AG04450 (cell line): ENCODE measurements at regions not wholly inside any gene's neighbourhood (a gene's known extent, or its start where the extent isn't known, plus 50 kb on each side); places are given as distances from the start of the nearest gene placed in this dataset.
A peak's percentile ranks its signal among the peaks of the same experiment; 100 is the strongest.

Source experiments
- CTCF ChIA-PET: fragments of 300-600, 350-600 bp; formaldehyde crosslinking; extraction: SDS; loops from one replicate; lab custom pipeline; 2022; ENCODE audit warnings: antibody characterized with exemption, inconsistent platforms; lab: Charles Lee
- POLR2A ChIA-PET: fragments of 350-600 bp; formaldehyde crosslinking; extraction: SDS; loops from one replicate; lab custom pipeline; 2021; ENCODE audit warnings: antibody characterized with exemption, inconsistent platforms; lab: Yijun Ruan, JAX
- DNase-seq: peaks from one replicate; pipeline ENCODE4 v3.0.0-alpha.2; 2011; ENCODE audit warnings: low read depth, low spot score
- H3K27ac ChIP-seq: one replicate; pipeline ENCODE4 v1.5.1; 2012; ENCODE audit warnings: low read depth, low read length, control low read depth
- H3K27me3 ChIP-seq: one replicate; pipeline ENCODE4 v1.6.0; 2012; ENCODE audit warnings: low read length; ENCODE audit not compliant: control insufficient read depth, insufficient read depth
- H3K4me3 ChIP-seq: 2 replicates; pipeline ENCODE4 v1.5.1; 2011; ENCODE audit warnings: mild to moderate bottlenecking, low read depth, low read length, control low read depth
- H3K9me3 ChIP-seq: 2 replicates; pipeline ENCODE4 v1.5.1; 2012; ENCODE audit warnings: low read length; ENCODE audit not compliant: control insufficient read depth, insufficient read depth
- CTCF ChIP-seq: IDR thresholded peaks from 2 replicates; pipeline ENCODE4 v1.5.1; 2011; ENCODE audit warnings: low read depth, low read length, control low read depth, inconsistent platforms

GRCh38 chr7:66493235-66494205 lies 135.2 kb upstream of the KCTD7 start:
- H3K4me3 ChIP-seq = peak overlapping the region; percentile 87
- no peaks in the 10 kb centered on the region for H3K27me3 ChIP-seq
- POLR2A ChIA-PET = interaction anchor here (0.6 to 1.2 kb wide), 7 partner anchors 13 to 326 kb away, joined by 3 to 8 read pairs (median 3); no protein-coding TSS in a partner anchor
- peak overlapping the region; percentile 84 for H3K27ac ChIP-seq
- CTCF ChIA-PET = interaction anchor here (0.6 to 1.6 kb wide), 5 partner anchors 129 to 463 kb away, joined by 3 to 9 read pairs (median 3); no protein-coding TSS in a partner anchor
- peak; percentile 94 for DNase-seq
- TF ChIP-seq CTCF = peak; percentile 23; the same call in 1 of the 2 replicates
- H3K9me3 ChIP-seq = no peaks in the 10 kb centered on the region

GRCh38 chr7:66497346-66497745 lies 131.3 kb upstream of the KCTD7 start:
- ChIA-PET POLR2A (no interaction called here), CTCF (interaction anchor here (0.5 kb wide), 1 partner anchor 253 kb away, joined by 4 read pairs; no protein-coding TSS in a partner anchor)
- TF ChIP-seq CTCF = no peak
- DNase-seq = no peak
- Histone ChIP-seq H3K27ac (no peak overlapping the region), H3K9me3 (no peaks in the 10 kb centered on the region), H3K27me3 (no peaks in the 10 kb centered on the region), H3K4me3 (no peak overlapping the region)

- DNase-seq = no peak
- TF ChIP-seq CTCF = no peak
- Histone ChIP-seq H3K27ac (no peak overlapping the region), H3K4me3 (no peak overlapping the region), H3K27me3 (no peaks in the 10 kb centered on the region), H3K9me3 (peaks cover 4% of the 10 kb centered on the region; the same call in 1 of the 2 replicates)
- ChIA-PET CTCF (no interaction called here), POLR2A (no interaction called here)
Measured at GRCh38 chr7:66500087-66500486, 128.6 kb upstream of the KCTD7 start.

- ChIA-PET CTCF (no interaction called here), POLR2A (no interaction called here)
- peak; percentile 15; the same call in 1 of the 2 replicates for TF ChIP-seq CTCF
- no peaks in the 10 kb centered on the region for H3K27me3 ChIP-seq
- peaks cover 14% of the 10 kb centered on the region for H3K9me3 ChIP-seq
- DNase-seq = no peak
- H3K27ac ChIP-seq = no peak overlapping the region
- H3K4me3 ChIP-seq = no peak overlapping the region
Measured at GRCh38 chr7:66502230-66503035, 126.2 kb upstream of the KCTD7 start.
